ENCODE measurements at regions not wholly inside any gene's neighbourhood (a gene's known extent, or its start where the extent isn't known, plus 50 kb on each side); places are given as distances from the start of the nearest gene placed in this dataset.

GRCh38 chr11:97955595-97955994 is 1065.2 kb upstream of the CNTN5 start:
- DNase-seq (ENCODE audit: low read depth, low spot score), result no peak

- DNase-seq (ENCODE audit: low read depth, low spot score), result no peak
Measured at GRCh38 chr11:97956904-97957303, 1063.8 kb upstream of the CNTN5 start.

- no peak for DNase-seq (ENCODE audit: low read depth, low spot score)
Measured at GRCh38 chr11:97961431-97961830, 1059.3 kb upstream of the CNTN5 start.

- DNase-seq (ENCODE audit: low read depth, low spot score), result no peak
Measured at GRCh38 chr11:97962758-97963157, 1058.0 kb upstream of the CNTN5 start.

DNA sequence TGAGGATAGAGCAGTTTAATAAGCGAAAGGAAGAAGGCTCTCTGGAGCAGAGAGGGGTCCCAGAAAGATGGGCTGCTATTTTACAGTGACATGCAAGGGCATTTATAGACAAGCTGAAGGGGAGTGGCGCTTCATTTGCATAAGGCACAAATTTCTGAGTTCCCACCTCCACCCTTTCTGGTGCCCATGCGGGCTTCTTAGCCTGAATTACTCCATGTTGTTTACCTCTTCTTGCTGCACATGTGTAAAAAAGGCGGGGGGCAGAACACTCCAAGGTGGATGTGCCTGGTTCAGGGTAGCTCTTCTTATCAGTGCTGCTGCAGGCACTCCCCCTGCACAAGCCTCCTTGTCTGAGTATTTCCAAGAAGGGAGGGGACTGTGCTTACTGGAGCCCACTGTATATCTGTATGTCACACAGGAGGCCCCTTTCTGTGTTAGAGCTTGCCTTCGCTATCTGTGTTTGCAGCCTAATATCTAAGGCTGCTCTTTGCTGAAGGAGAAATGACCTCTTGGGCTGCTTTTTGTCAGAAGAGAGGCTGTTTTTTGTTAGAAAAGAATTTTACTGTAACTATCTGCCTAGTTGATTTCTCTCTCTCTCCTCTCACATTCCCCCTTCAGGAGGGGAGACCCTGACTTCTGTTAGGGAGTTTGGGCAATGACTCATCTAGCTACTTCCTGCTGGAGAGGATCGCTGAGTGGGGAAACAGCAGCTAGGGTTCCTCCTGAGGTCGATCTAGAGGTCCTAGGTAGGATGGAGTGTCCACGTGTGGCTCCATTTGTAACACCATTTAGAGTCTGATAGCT is 1057.0 kb upstream of the CNTN5 start:
- no peak for DNase-seq (ENCODE audit: low read depth, low spot score)

- DNase-seq (ENCODE audit: low read depth, low spot score), result no peak
Measured at GRCh38 chr11:97964332-97965004, 1056.3 kb upstream of the CNTN5 start.

DNA sequence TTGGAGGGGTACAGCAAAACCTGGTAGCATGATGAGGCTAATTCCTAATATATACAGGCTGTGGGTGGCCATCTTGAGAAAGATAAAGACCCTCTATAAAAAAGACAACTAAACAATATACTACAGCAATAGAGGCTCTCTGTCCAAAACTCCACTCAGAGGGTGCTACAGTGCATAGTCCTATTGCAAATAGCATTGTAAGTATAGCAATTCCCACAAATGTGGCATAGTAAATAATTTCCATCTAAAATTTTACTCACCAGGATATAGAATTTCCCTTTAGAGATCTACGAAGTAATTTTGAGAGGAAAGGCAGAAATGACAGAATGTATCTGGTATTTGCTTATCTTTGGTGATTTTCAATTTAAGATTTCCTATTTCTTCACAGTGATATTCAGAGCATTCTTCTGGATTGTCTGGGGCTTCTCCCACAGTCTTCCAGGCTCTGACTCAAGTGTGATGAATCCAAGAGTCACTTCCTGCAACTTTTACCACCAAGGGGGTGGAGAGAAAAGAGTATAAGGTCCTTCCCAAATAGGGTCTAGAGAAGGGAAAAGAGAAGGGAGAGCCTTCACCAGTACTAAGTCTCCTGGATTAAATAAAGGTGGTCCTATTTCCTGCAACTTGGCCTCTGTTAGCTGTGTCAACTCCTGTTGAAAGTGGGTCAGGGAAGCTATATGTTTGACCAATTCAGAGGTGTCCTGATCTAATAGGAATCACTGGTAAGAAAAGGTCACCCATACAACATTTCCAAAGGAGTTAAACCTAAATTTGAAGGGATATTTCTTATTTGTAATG is 1054.7 kb upstream of the CNTN5 start:
- no peak for DNase-seq (ENCODE audit: low read depth, low spot score)

- no peak for DNase-seq (ENCODE audit: low read depth, low spot score)
Measured at GRCh38 chr11:97966901-97967300, 1053.8 kb upstream of the CNTN5 start.

GRCh38 chr11:97968071-97968470 is 1052.7 kb upstream of the CNTN5 start:
- DNase-seq (ENCODE audit: low read depth, low spot score), result no peak

DNA sequence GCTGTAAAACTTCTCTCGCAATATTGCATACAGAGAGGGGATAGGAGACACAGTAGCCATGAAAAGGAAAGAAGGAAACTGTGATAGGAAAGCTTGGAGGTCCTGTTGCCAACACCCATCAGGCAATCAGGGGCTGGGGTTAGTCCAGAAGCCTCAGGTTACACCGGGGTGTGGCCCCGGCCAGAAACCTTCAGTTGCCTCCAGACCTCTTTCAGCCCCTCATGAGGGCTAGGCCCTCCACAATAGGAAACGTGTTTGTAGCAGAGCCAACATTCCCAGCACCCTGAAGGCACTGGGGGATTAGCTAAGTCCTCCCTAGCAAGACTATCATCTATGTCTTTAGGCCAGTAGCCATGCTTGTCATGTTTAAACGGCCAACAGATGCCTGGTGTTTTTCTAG is 1048.0 kb upstream of the CNTN5 start:
- no peak for DNase-seq (ENCODE audit: low read depth, low spot score)

GRCh38 chr11:97973352-97973857 is 1047.3 kb upstream of the CNTN5 start:
- no peak for DNase-seq (ENCODE audit: low read depth, low spot score)

GRCh38 chr11:97974798-97975498 is 1045.8 kb upstream of the CNTN5 start:
- no peak for DNase-seq (ENCODE audit: low read depth, low spot score)

- no peak for DNase-seq (ENCODE audit: low read depth, low spot score)
Measured at GRCh38 chr11:97977726-97978125, 1043.0 kb upstream of the CNTN5 start.

DNA sequence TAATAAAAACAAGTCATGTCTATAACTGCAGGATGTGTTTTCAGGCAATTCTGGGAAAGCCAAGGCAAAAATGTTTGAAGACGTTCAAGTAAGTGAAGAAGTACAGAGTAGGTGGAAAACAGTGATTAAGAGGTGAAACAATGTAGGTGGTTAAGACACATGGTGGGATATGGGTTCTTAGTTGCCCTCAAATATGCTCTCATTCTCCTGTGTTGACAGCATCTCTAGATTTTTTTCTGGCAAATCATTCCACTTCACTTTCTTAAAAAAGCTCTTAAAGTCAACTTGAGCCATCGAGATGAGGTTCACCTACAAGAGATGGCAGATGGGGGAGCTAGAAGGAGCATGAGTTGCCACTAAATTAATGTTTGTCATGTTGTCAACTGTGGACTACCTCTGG is 1041.0 kb upstream of the CNTN5 start:
- DNase-seq (ENCODE audit: low read depth, low spot score), result no peak

- no peak for DNase-seq (ENCODE audit: low read depth, low spot score)
Measured at GRCh38 chr11:97982512-97982911, 1038.2 kb upstream of the CNTN5 start.

GRCh38 chr11:97989121-97989520 is 1031.6 kb upstream of the CNTN5 start:
- DNase-seq (ENCODE audit: low read depth, low spot score), result no peak

- no peak for DNase-seq (ENCODE audit: low read depth, low spot score)
Measured at GRCh38 chr11:97990162-97990920, 1030.4 kb upstream of the CNTN5 start.

- DNase-seq (ENCODE audit: low read depth, low spot score), result no peak
Measured at GRCh38 chr11:97993562-97993961, 1027.2 kb upstream of the CNTN5 start.

DNA sequence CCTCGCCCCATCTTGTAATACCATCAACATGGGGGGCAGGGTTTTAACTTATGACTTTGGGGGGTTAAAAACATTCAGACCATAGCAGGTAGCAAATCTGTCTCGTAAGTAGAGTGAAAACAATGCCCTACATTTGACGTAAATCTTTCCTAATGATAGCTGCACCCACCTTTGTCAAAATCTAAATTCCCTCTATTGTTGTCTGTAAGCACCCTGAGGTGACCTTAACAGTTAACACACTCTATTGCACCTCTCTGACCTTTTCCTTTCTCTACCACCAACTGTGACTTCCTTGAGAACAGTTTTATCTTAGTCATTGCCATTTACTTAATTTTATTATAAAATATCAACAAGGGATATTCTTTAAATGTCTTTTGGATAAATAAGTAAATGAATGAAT is 1024.9 kb upstream of the CNTN5 start:
- no peak for DNase-seq (ENCODE audit: low read depth, low spot score)

GRCh38 chr11:97996762-97997161 is 1024.0 kb upstream of the CNTN5 start:
- no peak for DNase-seq (ENCODE audit: low read depth, low spot score)

All from brain pericyte (primary cell).